ENCODE measurements at regions not wholly inside any gene's neighbourhood (a gene's known extent, or its start where the extent isn't known, plus 50 kb on each side); places are given as distances from the start of the nearest gene placed in this dataset.

DNA sequence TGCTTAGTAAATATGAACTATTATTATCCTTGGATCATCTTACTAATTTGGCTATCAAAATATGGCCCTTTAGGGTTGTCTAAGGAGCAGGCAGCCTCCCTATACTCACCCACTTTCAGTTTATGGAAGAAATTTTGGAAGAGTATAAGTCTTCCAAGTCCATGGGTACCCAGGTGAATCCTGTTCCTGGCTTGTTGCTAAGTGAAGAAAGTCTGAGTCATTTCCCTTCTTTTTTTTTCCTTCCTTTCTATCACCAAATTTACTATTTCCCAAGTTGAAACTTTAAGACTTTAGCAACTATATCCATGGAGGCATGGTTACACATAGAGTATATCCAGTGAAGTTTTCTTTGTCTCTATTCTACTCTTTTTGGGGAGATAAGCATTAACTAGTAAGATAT lies 184.0 kb upstream of the ACTBL2 start:
- H3K79me2 ChIP-seq (ENCODE audit: insufficient read depth, low read length): no peaks in the 10 kb centered on the region
- no peak for ATAC-seq (ENCODE audit: insufficient read depth, low read depth)

DNA sequence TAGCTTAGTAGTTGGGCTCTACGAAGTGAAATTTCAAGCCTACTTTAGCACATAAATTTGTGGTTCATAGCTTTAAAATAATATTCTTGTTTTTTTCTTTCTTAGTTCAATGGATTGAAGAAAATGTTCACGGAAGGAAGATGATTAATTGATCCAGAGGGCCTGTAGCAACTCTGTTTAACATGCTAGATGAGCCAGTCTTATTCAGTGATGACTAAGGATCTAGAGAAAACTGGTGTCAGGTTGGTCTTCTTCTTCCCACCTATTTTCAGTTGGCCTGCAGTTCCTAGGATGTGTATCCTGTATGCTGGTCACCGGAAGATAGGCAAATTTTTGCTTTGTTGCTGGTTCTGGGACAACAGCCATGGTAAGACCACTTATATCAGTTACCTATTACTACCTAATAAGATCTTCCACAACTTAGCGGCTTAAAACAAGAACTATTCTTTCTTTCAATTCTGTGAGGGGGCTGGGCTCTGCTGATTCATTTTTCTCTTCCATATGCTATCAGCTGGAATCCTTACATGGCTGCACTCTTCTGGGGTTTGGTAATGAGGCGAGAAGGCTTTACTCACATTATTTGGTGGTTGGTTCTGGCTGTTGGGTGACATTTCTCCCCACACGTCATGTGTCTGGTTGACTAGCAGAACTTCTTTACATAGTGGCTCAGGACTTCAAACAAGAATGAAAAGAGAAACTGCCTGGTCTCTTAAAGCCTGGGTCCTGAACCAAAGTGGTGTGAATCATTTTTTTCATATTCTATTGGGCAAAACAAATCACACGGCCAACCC lies 182.7 kb upstream of the ACTBL2 start:
- Histone ChIP-seq H2AFZ (ENCODE audit: low read depth, low read length) (no peak overlapping the region), H3K27ac (ENCODE audit: low read length) (no peak overlapping the region), H3K4me2 (ENCODE audit: insufficient read depth, low read length) (no peak overlapping the region), H3K36me3 (ENCODE audit: insufficient read depth, low read length) (no peaks in the 10 kb centered on the region), H4K20me1 (ENCODE audit: insufficient read depth, low read length) (no peaks in the 10 kb centered on the region), H3K79me2 (ENCODE audit: insufficient read depth, low read length) (no peaks in the 10 kb centered on the region), H3K27me3 (ENCODE audit: insufficient read depth, low read length, poor library complexity) (no peaks in the 10 kb centered on the region), H3K4me1 (ENCODE audit: insufficient read depth, low read length) (no peaks in the 10 kb centered on the region), H3K9ac (ENCODE audit: low read depth, low read length) (no peak overlapping the region), H3K9me3 (ENCODE audit: insufficient read depth, low read length, severe bottlenecking) (no peaks in the 10 kb centered on the region), H3K4me3 (ENCODE audit: low read depth in 1 of 2, low read length in 2 of 2) (no peak overlapping the region)
- DNase-seq (no peak), ATAC-seq (ENCODE audit: insufficient read depth, low read depth) (no peak)
- TF ChIP-seq, protein P1, sequence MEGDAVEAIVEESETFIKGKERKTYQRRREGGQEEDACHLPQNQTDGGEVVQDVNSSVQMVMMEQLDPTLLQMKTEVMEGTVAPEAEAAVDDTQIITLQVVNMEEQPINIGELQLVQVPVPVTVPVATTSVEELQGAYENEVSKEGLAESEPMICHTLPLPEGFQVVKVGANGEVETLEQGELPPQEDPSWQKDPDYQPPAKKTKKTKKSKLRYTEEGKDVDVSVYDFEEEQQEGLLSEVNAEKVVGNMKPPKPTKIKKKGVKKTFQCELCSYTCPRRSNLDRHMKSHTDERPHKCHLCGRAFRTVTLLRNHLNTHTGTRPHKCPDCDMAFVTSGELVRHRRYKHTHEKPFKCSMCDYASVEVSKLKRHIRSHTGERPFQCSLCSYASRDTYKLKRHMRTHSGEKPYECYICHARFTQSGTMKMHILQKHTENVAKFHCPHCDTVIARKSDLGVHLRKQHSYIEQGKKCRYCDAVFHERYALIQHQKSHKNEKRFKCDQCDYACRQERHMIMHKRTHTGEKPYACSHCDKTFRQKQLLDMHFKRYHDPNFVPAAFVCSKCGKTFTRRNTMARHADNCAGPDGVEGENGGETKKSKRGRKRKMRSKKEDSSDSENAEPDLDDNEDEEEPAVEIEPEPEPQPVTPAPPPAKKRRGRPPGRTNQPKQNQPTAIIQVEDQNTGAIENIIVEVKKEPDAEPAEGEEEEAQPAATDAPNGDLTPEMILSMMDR (IDR thresholded peaks at IDR 0.05; ENCODE audit: borderline replicate concordance, extremely low read depth, low read length, poor library complexity, severe bottlenecking): no peak

More for the DNA sequence above, 184.0 kb upstream of the ACTBL2 start:
- Histone ChIP-seq H3K4me3 (ENCODE audit: low read depth in 1 of 2, low read length in 2 of 2) (no peak overlapping the region), H2AFZ (ENCODE audit: low read depth, low read length) (no peak overlapping the region), H3K4me2 (ENCODE audit: insufficient read depth, low read length) (no peak overlapping the region), H3K9ac (ENCODE audit: low read depth, low read length) (no peak overlapping the region), H4K20me1 (ENCODE audit: insufficient read depth, low read length) (no peaks in the 10 kb centered on the region), H3K36me3 (ENCODE audit: insufficient read depth, low read length) (no peaks in the 10 kb centered on the region), H3K27me3 (ENCODE audit: insufficient read depth, low read length, poor library complexity) (no peaks in the 10 kb centered on the region), H3K27ac (ENCODE audit: low read length) (no peak overlapping the region), H3K9me3 (ENCODE audit: insufficient read depth, low read length, severe bottlenecking) (no peaks in the 10 kb centered on the region), H3K4me1 (ENCODE audit: insufficient read depth, low read length) (no peaks in the 10 kb centered on the region)
- TF ChIP-seq, protein P1 (IDR thresholded peaks at IDR 0.05; ENCODE audit: borderline replicate concordance, extremely low read depth, low read length, poor library complexity, severe bottlenecking): no peak
- no peak for TF ChIP-seq EZH2 (IDR thresholded peaks at IDR 0.05; ENCODE audit: borderline replicate concordance, low read depth, low read length, severe bottlenecking)
- DNase-seq: no peak

DNA sequence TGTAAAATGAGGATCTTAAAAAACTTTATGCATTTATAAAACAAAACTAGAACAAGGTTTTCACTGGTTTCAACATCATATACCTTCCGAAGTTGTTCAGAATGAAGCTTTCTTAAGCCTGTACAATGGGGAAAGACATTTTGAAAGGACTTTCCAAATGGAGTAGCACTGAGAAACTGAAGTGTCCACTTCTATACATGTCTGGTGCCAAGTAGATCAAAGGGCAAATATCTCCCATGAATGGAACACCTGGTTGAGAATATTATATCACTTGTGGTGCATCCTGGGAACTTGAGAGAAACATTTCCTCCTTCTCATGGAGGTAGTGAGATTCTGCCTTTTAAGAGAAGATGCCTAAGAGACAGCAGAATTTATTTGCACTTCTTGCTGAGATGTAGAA lies 182.1 kb upstream of the ACTBL2 start:
- Histone ChIP-seq H3K4me2 (ENCODE audit: insufficient read depth, low read length) (no peak overlapping the region), H3K4me1 (ENCODE audit: insufficient read depth, low read length) (no peaks in the 10 kb centered on the region), H3K36me3 (ENCODE audit: insufficient read depth, low read length) (no peaks in the 10 kb centered on the region), H3K79me2 (ENCODE audit: insufficient read depth, low read length) (no peaks in the 10 kb centered on the region), H3K4me3 (ENCODE audit: low read depth in 1 of 2, low read length in 2 of 2) (no peak overlapping the region), H3K27ac (ENCODE audit: low read length) (no peak overlapping the region), H3K27me3 (ENCODE audit: insufficient read depth, low read length, poor library complexity) (no peaks in the 10 kb centered on the region), H2AFZ (ENCODE audit: low read depth, low read length) (no peak overlapping the region), H3K9me3 (ENCODE audit: insufficient read depth, low read length, severe bottlenecking) (no peaks in the 10 kb centered on the region), H3K9ac (ENCODE audit: low read depth, low read length) (no peak overlapping the region), H4K20me1 (ENCODE audit: insufficient read depth, low read length) (no peaks in the 10 kb centered on the region)
- ATAC-seq (ENCODE audit: insufficient read depth, low read depth) (no peak), DNase-seq (no peak)
- no peak for TF ChIP-seq EZH2 (IDR thresholded peaks at IDR 0.05; ENCODE audit: borderline replicate concordance, low read depth, low read length, severe bottlenecking)
- TF ChIP-seq, protein P1 (IDR thresholded peaks at IDR 0.05; ENCODE audit: borderline replicate concordance, extremely low read depth, low read length, poor library complexity, severe bottlenecking): no peak
